Prostate gland (tissue), 2 donors: ENCODE measurements at regions not wholly inside any gene's neighbourhood (a gene's known extent, or its start where the extent isn't known, plus 50 kb on each side); places are given as distances from the start of the nearest gene placed in this dataset.

Source experiments
- POLR2A ChIP-seq: fragments of 450-650 bp; IDR thresholded peaks from one replicate; pipeline ENCODE4 v1.6.1; 2016; ENCODE audit warnings: antibody characterized with exemption, mild to moderate bottlenecking
- POLR2AphosphoS5 ChIP-seq: sonication (generic); formaldehyde crosslinking; IDR thresholded peaks from one replicate; pipeline ENCODE4 v1.6.1; 2017; ENCODE audit warnings: antibody characterized with exemption
- TF ChIP-seq, protein P1 (sequence below), 4 experiments: fragments of 200-600 bp in 2 of 4; fragments of 450-650 bp in 2 of 4; sonication (generic) in 2 of 4; IDR thresholded peaks; 1 replicate in 3 of 4; 2 replicates in 1 of 4; pipeline ENCODE4 v1.5.1; 2016 to 2019; ENCODE audit warnings: antibody characterized with exemption in 4 of 4, mild to moderate bottlenecking in 2 of 4, moderate library complexity in 2 of 4

DNA sequence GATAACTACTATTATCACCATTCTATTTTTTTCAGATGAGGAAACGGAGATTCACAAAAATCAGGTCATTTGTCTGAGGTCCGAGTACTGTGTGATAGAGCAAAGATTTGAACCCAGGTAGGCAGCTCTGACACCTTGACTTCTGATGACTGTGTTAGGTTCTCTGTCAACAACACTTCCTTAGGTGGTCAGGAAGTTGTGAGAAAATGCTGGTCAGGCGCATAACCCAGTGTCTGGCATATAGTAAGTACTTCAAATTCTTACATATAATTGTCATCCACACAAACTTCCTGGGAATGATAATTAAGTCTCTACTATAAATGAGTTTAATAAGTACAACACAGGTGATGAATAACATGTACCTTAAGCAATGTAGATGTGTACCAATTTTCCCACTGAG is 381.5 kb downstream of the NEBL start:
- TF ChIP-seq, protein P1, sequence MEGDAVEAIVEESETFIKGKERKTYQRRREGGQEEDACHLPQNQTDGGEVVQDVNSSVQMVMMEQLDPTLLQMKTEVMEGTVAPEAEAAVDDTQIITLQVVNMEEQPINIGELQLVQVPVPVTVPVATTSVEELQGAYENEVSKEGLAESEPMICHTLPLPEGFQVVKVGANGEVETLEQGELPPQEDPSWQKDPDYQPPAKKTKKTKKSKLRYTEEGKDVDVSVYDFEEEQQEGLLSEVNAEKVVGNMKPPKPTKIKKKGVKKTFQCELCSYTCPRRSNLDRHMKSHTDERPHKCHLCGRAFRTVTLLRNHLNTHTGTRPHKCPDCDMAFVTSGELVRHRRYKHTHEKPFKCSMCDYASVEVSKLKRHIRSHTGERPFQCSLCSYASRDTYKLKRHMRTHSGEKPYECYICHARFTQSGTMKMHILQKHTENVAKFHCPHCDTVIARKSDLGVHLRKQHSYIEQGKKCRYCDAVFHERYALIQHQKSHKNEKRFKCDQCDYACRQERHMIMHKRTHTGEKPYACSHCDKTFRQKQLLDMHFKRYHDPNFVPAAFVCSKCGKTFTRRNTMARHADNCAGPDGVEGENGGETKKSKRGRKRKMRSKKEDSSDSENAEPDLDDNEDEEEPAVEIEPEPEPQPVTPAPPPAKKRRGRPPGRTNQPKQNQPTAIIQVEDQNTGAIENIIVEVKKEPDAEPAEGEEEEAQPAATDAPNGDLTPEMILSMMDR (IDR thresholded peaks at IDR 0.05) = no peak
- TF ChIP-seq POLR2A = no peak
- TF ChIP-seq POLR2AphosphoS5 = no peak
